CD4-positive, alpha-beta T cell treated with Interleukin-17A for 4 hours (primary cell): ENCODE measurements at regions not wholly inside any gene's neighbourhood (a gene's known extent, or its start where the extent isn't known, plus 50 kb on each side); places are given as distances from the start of the nearest gene placed in this dataset.
"Not testable (repeated sequence)": the region's sequence is repeated elsewhere in the genome, so short reads cannot be mapped to it uniquely, and the experiment has no call there.

Source experiments
- DNase-seq: peaks from one replicate; pipeline ENCODE4 v3.0.0-alpha.2; 2020; ENCODE audit warnings: mixed read lengths

- DNase-seq = not testable (repeated sequence)
These were observed 107.1 kb upstream of the TP53BP2 start for GRCh38 chr1:223952801-223953200.

GRCh38 chr1:223951551-223951950 is 105.8 kb upstream of the TP53BP2 start:
- DNase-seq = not testable (repeated sequence)

GRCh38 chr1:223949944-223950343 is 104.2 kb upstream of the TP53BP2 start:
- not testable (repeated sequence) for DNase-seq

- DNase-seq = not testable (repeated sequence)
These were observed 102.3 kb upstream of the TP53BP2 start for GRCh38 chr1:223948041-223948440.

- not testable (repeated sequence) for DNase-seq
These were observed 90.8 kb upstream of the TP53BP2 start for GRCh38 chr1:223936592-223936991.

GRCh38 chr1:223931476-223931875 is 85.7 kb upstream of the TP53BP2 start:
- DNase-seq = not testable (repeated sequence)

- not testable (repeated sequence) for DNase-seq
These were observed 75.1 kb upstream of the TP53BP2 start for GRCh38 chr1:223920805-223921204.

- not testable (repeated sequence) for DNase-seq
These were observed 69.7 kb upstream of the TP53BP2 start for GRCh38 chr1:223915476-223915875.

- DNase-seq = not testable (repeated sequence)
These were observed 68.0 kb upstream of the TP53BP2 start for GRCh38 chr1:223913715-223914114.

- DNase-seq = not testable (repeated sequence)
These were observed 62.3 kb upstream of the TP53BP2 start for GRCh38 chr1:223907943-223908587.

GRCh38 chr1:223903221-223903620 is 57.5 kb upstream of the TP53BP2 start:
- not testable (repeated sequence) for DNase-seq

- not testable (repeated sequence) for DNase-seq
These were observed 54.0 kb upstream of the TP53BP2 start for GRCh38 chr1:223899775-223900174.

GRCh38 chr1:223897097-223897496 is 51.4 kb upstream of the TP53BP2 start:
- not testable (repeated sequence) for DNase-seq

- not testable (repeated sequence) for DNase-seq
These were observed 50.2 kb upstream of the TP53BP2 start for GRCh38 chr1:223895950-223896349.
